HG02943 (cell line): ENCODE measurements at regions not wholly inside any gene's neighbourhood (a gene's known extent, or its start where the extent isn't known, plus 50 kb on each side); places are given as distances from the start of the nearest gene placed in this dataset.

ENCODE experiments used
- ATAC-seq: cut with Tn5 transposase; IDR thresholded peaks from one replicate; pipeline ENCODE4 v1.9.1; 2021; ENCODE audit warnings: mild to moderate bottlenecking, low read depth, moderate library complexity; ENCODE audit not compliant: unreplicated experiment

- ATAC-seq = no peak
These were observed 643.8 kb downstream of the SORCS1 start for GRCh38 chr10:106520698-106521097.

DNA sequence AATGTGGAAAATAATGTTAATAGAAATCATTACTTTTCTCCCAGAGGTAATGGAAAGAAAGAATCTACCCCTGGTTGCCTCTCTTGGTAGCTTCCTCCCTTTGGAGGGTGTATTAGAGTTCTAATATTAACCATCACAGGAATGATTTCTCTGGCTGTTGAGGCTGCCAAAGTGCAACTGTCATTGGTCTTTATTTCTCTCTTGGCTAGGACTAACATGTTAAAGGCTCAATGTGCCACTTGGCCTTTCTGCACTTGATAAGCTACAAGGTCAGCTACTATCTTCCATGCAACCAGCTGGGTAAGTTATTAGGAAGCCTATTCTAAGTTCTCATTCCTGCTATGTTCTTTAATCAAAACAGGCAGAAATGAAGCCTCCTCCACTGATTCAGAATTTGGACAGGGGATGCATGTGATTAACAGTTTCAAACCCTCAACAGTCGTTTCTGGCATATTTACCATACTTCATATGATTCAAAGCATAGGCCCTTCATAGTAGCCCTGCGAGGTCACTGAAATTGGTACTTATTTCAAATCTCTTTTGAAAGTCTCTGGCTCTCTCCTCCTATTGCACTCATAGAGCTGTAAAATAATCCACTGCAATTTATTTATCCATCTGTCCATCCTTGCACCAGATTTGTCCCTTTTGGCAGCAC is 645.0 kb downstream of the SORCS1 start:
- ATAC-seq = no peak

DNA sequence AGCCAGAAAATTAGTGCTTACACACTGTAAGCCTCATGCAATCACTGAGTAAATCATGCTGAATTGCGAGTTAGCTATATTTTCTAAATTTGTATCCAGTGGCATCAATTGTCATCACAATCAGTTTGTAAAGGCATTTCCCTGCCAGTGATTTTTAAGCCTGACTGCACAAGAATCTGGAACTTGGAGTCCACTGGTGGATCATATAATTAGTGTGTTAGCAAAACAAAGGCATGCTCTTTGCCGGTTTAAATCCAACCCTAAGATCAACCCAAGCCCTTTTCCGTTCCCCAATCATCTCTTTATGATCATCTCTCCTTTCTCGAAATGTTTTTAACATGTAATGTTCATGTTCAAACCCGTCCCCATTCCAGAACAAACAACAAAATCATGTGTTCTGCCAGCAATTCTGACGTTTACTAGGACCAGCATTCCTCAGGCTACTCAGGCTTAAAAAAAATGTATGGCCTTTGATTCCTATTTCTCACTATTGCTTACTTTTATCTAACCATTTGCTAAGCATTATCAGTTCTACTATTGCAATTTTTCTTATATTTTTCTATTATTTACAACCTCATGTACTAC is 649.2 kb downstream of the SORCS1 start:
- no peak for ATAC-seq

DNA sequence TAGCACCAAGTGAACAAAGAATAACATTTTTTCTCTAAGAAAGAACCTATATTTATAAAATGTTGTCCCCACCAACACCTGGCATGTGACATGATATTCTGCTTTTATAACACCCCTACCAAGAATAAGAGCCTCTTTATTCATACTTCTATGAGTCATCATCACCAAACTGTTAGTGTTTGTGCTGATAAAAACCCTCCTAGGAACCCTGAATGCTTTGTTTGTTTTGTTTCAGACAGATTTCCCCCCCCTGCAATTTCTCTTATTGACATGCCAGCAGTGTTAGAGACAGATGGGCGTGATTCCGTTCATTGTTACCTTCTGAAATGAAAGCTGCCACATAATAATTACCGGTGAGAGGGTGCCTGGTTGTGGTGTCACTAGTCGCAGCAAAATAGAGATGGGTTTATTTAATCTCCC is 651.1 kb downstream of the SORCS1 start:
- ATAC-seq = no peak

- ATAC-seq = no peak
These were observed 652.6 kb downstream of the SORCS1 start for GRCh38 chr10:106511917-106512316.

GRCh38 chr10:106508950-106509349 is 655.6 kb downstream of the SORCS1 start:
- no peak for ATAC-seq

GRCh38 chr10:106506526-106507283 is 657.8 kb downstream of the SORCS1 start:
- ATAC-seq = no peak

GRCh38 chr10:106504536-106504935 is 660.0 kb downstream of the SORCS1 start:
- ATAC-seq = no peak

DNA sequence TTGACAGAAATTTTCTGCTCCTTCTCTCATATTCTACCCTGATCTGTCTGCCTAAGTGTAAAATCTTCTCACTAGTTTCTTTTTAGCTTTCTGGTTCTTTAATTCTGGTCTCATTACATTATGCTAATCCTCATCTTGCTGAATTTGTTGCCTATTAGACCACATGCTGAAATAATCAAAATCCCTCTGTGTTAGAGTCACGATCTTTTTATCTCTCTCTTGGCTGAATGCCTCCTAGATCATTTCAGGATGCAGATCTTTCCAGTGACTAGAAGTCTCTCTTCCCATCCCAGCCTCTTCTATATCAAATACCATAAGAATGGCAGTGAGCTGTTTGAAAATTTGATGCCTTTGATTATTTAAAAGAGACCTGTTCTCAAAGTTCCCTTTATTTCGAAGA is 661.9 kb downstream of the SORCS1 start:
- ATAC-seq = no peak

DNA sequence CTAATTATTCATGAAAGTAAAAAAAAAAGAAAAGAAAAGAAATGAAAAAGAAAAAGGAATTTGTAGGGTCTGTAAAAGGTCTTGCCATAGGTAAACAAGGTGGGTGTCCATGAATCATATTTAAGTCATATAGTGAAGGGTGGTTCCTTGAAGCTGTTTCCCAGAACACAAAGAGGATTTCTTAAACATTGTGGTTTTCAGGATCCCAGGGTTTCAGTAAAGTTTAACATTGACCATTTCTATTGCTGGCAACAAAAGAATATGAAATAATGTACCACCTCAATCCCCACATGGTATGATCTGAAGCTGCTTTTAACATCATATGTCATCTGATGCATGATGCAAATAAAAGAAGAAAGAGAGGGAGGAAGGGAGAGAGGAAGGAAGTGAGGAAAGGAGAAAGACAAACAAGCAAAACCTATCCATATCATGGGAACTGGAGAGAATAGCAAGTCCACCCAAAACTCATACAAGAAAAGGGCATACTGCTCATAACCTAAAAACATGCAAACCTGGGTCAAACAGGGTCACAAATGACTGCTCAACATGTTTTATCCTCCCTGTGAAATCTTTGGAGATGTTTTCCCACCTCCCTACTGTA is 663.5 kb downstream of the SORCS1 start:
- ATAC-seq = no peak

DNA sequence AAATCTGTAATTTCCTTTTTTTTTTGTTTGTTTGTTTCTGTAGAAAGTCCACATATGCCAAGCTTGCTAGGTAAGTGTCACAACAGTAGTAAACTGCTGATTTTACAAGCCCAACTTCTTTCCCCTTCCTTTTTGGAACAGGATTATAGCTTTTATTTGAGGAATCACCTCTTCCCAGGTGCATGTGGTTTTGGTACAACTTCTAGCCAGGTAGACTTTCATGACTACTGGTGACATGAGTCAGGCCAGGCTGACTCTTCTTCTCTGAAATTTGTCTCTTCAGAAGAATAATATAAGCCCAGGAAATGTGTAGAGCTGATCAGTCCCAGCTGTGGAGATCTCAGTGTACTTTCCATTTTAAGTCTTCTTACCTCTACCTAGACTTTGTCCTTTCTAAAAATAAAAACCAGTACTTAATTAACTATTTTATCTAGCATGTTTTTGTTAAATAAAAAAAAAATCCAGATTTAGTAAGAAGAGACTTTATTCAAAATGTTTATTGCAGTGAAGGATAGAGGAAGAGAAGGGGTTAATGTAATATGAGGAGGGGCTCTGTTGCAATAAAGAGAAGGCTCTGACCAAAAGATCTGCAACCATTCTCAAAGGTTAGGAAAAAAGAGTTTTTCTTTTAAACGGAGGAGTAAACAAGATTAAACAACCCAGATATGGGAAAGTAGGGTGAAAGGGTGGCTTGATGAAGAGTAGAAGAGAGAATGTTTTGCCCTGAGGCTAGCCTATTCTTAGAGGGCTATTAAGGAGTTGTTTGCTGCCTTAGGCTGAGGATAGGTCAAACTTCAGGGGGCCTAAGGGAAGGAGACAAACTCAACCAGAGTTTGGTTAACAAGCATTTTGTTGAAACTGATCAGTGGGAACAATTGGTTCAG is 664.2 kb downstream of the SORCS1 start:
- ATAC-seq = no peak

DNA sequence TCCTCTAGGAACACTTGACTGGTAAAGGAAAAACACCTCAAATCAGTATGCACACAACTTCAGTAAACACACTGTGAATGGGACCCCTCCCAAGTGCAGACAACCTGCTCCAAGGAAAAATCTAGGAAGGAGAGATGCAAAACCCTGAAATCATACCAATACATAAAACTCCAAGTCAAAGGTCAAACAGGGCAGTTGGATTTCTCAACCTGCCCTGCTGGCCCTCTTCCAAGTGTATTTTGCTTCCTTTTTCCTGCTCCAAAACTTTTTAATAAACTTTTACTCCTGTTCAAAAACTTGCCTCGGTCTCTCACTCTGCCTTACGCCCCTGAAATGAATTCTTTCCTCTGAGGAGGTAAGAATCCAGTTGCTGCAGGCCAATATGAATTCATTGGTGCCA is 665.1 kb downstream of the SORCS1 start:
- no peak for ATAC-seq

- ATAC-seq = no peak
These were observed 665.8 kb downstream of the SORCS1 start for GRCh38 chr10:106498675-106499074.

GRCh38 chr10:106495931-106496330 is 668.6 kb downstream of the SORCS1 start:
- ATAC-seq = no peak

- ATAC-seq = no peak
These were observed 670.8 kb downstream of the SORCS1 start for GRCh38 chr10:106493751-106494150.

GRCh38 chr10:106493226-106493625 is 671.3 kb downstream of the SORCS1 start:
- no peak for ATAC-seq

- ATAC-seq = no peak
These were observed 676.8 kb downstream of the SORCS1 start for GRCh38 chr10:106487726-106488125.

- ATAC-seq = no peak
These were observed 682.8 kb downstream of the SORCS1 start for GRCh38 chr10:106481598-106482275.

DNA sequence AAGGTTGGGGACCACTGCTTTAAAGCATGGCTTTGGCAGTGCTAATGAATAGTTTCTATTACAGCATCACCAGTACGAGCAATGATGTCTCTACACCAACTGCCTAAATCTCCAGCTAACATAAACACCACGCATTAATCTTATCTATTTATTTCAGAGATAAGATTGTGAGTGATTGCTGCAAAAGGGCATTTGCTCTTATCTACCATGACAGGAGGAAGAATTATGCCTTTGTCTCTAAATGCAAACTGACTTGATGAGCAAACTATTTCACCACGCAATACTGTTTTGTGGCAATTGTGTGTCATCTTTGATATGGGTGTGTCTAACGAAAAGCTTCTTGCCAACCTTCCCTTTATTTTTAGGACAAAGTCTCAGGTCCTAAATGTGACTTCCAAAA is 684.9 kb downstream of the SORCS1 start:
- no peak for ATAC-seq

DNA sequence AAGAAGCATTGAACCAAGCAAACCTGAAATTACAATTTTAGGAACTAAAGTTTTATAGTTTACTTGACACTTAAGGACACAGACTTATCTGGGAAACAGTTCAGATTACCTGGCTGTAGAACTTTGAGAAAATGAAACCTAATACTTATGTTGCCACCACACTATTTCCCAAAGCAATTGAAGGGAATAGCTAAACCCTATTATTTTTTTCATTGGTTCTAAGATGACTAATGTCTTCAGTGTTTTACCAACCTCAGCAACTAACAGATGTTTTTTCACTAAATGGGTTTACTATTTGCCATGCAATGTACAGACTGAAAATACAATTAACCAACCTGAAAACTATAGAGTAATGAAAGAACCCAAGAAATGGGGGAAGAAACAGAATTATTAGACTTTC is 689.6 kb downstream of the SORCS1 start:
- ATAC-seq = no peak
